GM12891 (cell line): ENCODE measurements at regions not wholly inside any gene's neighbourhood (a gene's known extent, or its start where the extent isn't known, plus 50 kb on each side); places are given as distances from the start of the nearest gene placed in this dataset.

ENCODE experiments used
- POLR2A ChIP-seq: IDR thresholded peaks from 2 replicates; pipeline ENCODE4 v1.6.1; 2011; ENCODE audit warnings: low read depth, low read length, control low read depth
- POLR2AphosphoS5 ChIP-seq: IDR thresholded peaks from 2 replicates; pipeline ENCODE4 v1.6.1; 2011; ENCODE audit warnings: low read depth, low read length, control low read depth
- POU2F2 ChIP-seq: IDR thresholded peaks from 2 replicates; pipeline ENCODE4 v1.6.1; 2011; ENCODE audit warnings: low read depth, mild to moderate bottlenecking, control low read depth, low read length, moderate library complexity

DNA sequence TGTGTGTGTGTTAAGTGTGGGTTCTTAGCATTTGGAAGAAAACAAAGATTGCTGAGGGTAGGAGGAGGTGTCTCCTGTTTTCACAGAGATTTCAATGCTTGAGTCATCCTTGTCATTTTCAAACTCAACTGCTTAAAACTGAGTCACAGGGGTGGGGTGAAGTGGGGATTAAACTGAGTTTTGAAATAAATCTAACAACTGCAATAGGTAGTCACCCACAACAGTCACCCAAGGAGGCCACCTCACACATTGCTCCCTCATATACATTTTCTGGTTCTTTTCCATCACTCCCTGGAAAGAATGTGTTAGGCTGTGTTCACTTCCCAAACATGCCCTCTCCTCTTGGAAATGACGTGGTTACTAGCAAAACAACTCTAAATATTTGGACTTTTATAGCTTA lies 187.7 kb upstream of the CMC1 start:
- TF ChIP-seq POLR2AphosphoS5 (no peak), POU2F2 (no peak), POLR2A (no peak)
